Suppressor macrophage (primary cell): ENCODE measurements at regions not wholly inside any gene's neighbourhood (a gene's known extent, or its start where the extent isn't known, plus 50 kb on each side); places are given as distances from the start of the nearest gene placed in this dataset.

ENCODE experiments used
- DNase-seq, 4 experiments: peaks; one replicate each; pipeline ENCODE4 v3.0.0-alpha.2; 2020 to 2022

- DNase-seq = no peak
Measured at GRCh38 chr9:78605041-78606000, 308.4 kb downstream of the PSAT1 start.

DNA sequence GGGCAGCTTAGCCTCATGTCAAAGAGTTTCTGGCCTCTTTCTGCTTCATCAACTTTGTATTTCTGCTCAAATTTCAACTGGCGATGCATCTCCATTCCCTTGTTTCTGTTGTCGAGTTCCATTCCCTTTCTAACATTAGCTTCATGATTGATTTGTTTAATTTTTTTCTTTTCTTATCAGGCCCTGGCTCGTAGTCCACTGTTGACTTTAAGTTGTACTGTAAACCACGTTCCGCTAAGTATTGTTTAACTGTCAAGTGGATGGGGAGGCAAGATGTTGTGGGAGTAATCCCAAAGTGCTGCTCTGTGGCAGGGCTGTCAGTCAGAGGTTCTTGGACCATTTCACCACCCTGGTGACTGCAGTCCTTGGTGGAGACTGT lies 309.1 kb downstream of the PSAT1 start:
- DNase-seq = no peak

GRCh38 chr9:78607853-78608252 lies 310.9 kb downstream of the PSAT1 start:
- DNase-seq = no peak

DNA sequence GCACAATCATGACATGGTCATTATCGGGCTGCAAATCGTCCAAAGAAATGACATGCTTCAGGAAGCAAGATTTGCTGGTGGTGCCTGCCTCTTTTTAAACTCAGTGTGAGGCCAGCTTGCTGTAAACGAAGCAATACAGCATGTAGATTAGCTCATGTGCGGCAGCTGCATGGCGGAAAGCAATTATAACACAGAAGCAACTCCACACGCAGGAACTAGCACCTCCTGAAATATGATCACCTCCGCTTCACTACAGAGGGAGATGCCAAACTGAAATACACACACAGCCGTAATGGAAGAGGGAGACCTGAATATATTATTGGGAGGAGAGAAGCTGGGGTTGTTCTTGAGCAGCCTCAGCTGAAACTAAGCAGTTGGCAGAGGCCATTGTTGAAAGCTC lies 312.5 kb downstream of the PSAT1 start:
- no peak for DNase-seq

GRCh38 chr9:78612091-78612490 lies 315.2 kb downstream of the PSAT1 start:
- no peak for DNase-seq

GRCh38 chr9:78613006-78613405 lies 316.1 kb downstream of the PSAT1 start:
- DNase-seq = no peak

DNA sequence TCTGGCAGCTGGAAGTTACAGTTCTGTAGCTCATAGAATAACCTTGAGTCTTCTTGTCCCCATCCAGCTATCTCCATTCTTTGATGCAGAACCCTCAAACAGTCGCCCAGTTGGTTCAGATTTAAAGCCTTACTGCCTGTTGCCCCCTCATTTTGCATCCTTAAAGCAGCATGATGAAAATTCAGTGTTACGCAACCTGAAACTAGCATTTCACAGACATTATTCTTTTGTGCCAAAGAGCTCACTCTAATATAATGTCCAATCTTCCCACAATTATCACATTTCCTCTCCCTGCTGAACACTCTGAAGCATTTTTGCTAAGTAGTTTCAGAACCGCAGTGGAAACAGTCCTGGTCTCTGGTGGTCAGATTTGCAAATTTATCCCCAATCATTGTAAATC lies 318.0 kb downstream of the PSAT1 start:
- no peak for DNase-seq

DNA sequence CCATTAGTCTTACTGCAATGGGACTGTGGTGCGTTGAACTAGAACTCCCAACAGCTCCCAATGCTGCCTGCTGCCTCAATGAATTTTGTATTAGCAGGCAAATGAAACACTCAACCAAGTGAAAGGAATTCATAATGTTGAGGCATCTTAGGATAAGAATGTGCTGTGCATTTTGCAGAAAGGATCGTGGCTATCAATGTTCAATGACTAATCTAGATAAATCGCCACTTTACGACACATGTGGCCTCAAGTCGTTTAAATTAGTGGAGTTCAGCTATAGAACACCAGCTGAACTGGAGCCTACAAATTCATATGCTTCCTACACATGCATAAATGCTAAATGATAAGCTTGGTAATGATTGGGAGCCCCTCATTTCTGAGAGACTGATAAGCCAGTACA lies 318.4 kb downstream of the PSAT1 start:
- DNase-seq = no peak

- DNase-seq = no peak
Measured at GRCh38 chr9:78618735-78619134, 321.8 kb downstream of the PSAT1 start.

DNA sequence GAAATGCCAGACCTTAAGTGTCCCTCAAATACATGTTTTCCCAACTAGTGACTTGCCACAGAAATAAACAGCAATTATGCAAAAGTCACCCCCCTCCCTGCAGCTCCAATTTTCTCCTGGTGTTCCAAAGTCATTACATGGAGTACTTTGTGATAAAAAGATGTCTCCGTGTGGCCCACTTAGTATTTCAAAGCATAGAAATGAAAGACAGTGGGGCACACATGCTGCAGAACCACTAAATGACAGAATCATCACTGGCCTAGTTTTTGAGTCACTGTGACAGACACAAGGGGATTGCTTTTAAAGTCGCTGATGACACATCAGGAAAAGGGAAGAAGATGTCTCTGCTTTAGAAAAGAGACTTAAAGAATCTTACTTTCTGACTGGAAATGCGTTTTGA lies 323.4 kb downstream of the PSAT1 start:
- peak; percentile 16 to 59 (median 40) for DNase-seq

DNA sequence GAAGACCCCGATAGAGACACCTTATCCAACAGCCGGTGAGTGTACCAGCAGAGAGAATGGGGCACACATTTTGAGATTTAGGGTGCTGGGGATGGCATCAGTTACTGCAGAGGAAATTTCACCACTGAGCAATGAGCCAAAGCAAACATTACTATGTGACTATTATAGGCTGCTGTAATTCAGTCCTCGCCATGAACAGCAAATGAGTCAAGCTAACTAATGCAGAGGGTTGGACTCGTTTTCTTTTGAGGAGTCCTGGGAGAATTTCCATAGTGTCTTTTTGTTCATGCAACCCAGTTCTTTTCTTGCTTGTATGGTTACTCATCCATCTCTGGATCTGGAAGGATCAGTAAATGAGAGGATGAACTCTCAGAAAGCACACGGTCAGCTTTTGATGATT lies 323.8 kb downstream of the PSAT1 start:
- DNase-seq = peak in 2 of 4 experiments; percentile 16 to 18

DNA sequence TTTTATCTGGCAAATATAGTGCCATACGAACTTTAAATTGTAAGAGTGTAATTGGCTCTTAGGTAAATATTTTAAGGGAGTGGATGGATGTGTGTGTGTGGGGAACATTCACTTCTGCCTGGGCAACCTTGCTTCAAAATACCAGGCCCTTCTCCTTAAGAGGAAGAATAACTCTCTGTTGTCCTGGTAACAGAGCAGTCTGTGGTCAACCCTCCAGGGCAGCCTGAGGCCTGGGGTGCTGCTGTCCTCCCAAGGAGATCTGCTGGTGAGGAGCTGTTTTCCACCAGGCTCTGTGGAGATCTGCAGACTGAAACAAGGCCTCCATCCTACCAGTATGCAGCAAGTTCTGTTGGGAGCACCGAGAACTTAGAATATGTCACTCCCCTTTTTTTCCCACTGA lies 325.2 kb downstream of the PSAT1 start:
- peak; percentile 41 to 75 (median 67) for DNase-seq

DNA sequence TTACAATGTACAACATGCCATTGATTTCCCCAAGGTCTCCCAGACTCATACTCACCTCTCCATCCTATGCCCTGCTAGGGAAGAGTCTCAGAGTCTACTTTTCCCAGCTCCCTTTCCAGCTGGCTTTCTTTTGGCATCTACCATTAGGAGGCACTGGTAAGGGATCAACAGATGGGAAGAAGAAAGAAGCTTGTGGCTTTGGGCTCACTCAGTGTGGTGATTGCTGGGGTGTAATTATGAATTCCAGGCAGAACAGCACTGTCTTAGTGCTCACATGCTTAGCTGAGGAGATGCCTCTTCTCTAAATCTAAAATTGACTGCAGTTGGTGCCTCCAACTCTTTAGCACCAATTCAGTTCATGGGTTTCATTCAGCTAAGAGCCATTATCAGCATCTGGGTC lies 330.0 kb downstream of the PSAT1 start:
- DNase-seq = no peak

- DNase-seq = no peak
Measured at GRCh38 chr9:78630966-78631365, 334.0 kb downstream of the PSAT1 start.

DNA sequence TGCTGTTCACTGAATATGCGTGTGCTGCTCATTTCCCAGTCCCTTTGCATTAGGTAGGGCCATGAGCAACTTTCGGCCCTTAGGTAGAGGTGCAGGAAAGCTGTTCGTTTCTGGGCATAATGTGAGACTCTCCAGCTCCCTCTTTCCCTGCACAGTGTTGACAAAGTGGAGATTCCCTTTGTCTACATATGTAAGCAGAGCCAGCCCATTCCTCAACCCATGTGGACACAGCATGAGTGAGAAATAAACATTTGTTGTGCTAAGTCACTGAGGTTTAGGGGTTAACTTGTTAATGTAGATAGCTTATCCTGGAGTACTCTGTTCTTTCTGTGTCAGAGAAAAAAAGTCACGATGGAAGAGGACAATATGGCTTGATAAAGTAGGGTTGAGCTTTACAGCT lies 343.8 kb downstream of the PSAT1 start:
- DNase-seq = no peak

DNA sequence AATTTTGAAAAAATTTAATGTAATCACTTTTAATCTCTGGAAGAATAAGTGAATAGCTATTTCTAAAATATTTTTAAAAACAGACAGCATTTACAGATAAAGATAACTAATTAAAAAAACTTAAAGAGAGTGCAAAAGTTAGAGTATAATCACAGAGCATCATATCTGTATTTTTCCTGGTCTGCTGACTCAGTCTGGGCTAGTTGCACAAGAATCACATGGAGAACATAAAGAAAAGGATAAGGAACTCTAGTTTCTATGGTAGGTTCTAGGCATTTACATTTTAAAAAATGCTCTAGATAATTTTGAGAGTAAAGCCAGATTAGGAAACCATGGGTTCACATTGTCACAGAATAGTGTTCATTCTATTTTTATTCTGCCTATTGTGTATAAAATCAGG lies 347.4 kb downstream of the PSAT1 start:
- peak in 3 of 4 experiments; percentile 22 to 58 (median 40) for DNase-seq

DNA sequence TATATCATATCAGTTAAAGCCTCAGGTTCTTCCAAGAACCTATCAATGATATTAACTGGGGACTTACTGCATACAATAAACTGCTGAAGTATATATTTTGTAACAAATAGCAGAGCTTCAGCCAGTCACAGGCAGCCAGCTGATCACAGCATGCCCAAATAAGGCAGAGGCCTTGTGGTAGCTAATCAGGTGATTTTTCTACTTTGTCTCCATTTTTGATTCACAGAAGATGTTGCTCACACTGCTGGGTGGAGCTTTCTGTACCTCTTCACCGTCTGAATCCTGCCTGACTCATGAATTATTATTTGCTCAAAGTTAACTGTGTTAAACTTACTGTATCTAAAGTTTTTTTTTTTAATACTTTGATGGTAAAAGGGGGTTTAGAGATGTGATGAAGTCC lies 357.4 kb downstream of the PSAT1 start:
- DNase-seq = no peak

DNA sequence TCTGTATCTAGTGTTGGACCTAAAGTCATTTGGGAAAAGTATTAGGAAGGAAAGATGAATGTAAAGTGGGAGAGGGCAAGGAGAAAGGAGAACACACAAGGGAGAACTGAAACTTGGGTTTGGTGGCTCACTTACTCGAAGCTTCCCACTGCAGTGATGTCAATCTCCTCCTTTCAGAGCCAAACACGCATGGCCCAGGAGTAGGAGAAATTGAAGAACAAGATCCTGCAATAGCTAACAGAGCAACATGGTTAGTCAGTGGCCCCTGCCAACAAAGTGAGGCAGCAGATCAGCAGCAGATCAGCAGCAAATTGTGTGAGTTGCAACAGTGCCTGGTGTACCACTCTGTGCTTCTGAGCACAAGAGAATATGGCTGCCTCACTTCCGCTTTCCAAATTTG lies 366.4 kb downstream of the PSAT1 start:
- peak; percentile 72 to 89 (median 83) for DNase-seq

GRCh38 chr9:78664370-78664769 lies 367.4 kb downstream of the PSAT1 start:
- no peak for DNase-seq

GRCh38 chr9:78666818-78667414 lies 370.0 kb downstream of the PSAT1 start:
- DNase-seq = peak in 2 of 4 experiments; percentile 2 to 12

DNA sequence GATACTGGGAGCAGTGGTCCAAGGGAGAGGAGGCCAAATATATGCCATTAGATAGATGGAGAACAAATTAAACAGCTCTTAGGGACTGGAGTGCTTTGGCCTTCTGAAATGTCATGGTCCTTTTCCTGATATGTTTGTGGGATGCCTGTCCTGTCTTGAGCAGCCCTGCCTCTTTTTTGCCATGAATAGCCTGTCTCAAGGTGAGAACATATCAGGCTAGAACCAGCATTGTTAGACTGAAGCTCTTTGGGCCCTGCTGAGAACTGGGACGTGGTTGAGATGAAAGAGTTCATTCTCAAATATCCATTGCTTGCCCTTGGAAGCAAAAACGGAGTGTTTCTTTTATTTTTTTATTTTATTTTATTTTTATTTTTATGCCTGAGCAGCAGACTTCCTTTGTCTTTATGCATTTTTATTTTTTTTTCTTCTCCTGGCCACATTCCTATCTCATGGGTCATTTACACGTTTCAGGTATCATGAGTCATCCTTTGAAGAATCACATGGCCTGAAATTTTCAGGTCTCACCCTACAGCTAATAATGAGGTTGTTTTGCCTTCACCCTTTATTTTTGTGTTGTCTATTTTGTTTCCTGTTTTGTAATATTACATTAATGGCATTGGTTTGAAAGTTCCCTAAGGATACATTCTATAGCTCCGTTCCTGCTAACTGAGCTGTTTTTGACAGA lies 371.4 kb downstream of the PSAT1 start:
- DNase-seq = peak in 1 of 4 experiments; percentile 13

DNA sequence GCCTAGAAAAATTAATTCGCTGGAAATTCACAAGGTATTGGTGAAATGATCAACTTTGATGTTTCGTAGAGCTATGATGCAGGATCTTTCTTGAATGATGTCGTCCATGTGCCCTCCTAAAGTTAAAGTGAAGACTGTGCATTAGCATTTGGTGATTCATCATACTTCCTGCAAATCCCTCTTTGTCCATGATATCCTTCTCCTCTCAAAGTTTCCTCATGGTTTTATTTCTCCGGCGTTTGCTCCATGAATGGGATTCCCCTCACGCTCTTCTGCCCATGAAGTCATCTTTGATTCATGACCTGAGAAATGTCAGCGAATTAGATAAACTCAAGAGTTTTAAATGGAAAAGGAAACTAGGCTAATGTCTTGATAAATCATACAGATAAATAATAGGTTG lies 372.7 kb downstream of the PSAT1 start:
- no peak for DNase-seq

- no peak for DNase-seq
Measured at GRCh38 chr9:78671785-78672184, 374.9 kb downstream of the PSAT1 start.

DNA sequence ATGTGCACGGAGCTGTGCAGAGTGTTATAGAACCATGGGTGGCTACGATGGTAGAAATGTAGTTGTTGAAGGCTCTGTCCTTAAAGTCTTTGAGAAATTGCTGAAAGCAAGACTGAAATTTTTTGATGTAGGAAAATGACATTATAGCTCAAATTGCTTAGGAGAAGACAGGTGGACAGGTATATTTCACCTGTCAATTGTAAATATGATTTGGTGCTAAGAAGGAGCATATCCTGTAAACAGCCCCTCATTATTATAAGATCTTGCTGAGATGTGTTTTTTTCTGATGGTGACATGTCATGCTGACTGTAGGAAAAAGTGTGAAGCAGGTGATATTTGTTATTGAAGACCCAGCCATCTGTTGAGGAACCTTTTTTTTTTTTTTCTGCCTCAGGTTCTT lies 377.9 kb downstream of the PSAT1 start:
- no peak for DNase-seq
